ENCODE measurements at regions not wholly inside any gene's neighbourhood (a gene's known extent, or its start where the extent isn't known, plus 50 kb on each side); places are given as distances from the start of the nearest gene placed in this dataset.

GRCh38 chr1:184906761-184907160 is 67.5 kb downstream of the NIBAN1 start:
- Histone ChIP-seq H3K9me3 (ENCODE audit: control insufficient read depth, insufficient read depth, low read length) (no peaks in the 10 kb centered on the region), H3K9ac (ENCODE audit: low read depth, low read length) (no peak overlapping the region), H3K27ac (ENCODE audit: low read depth, low read length) (no peak overlapping the region), H3K27me3 (ENCODE audit: control insufficient read depth, insufficient read depth, low read length) (no peaks in the 10 kb centered on the region), H3K36me3 (ENCODE audit: control insufficient read depth, insufficient read depth, low read length) (no peaks in the 10 kb centered on the region), H3K4me3 (ENCODE audit: low read depth, low read length) (no peak overlapping the region), H3K4me1 (ENCODE audit: control insufficient read depth, insufficient read depth, low read length) (no peaks in the 10 kb centered on the region)

GRCh38 chr1:184905601-184906322 is 68.5 kb downstream of the NIBAN1 start:
- Histone ChIP-seq H3K27ac (ENCODE audit: low read depth, low read length) (no peak overlapping the region), H3K36me3 (ENCODE audit: control insufficient read depth, insufficient read depth, low read length) (no peaks in the 10 kb centered on the region), H3K9me3 (ENCODE audit: control insufficient read depth, insufficient read depth, low read length) (no peaks in the 10 kb centered on the region), H3K27me3 (ENCODE audit: control insufficient read depth, insufficient read depth, low read length) (no peaks in the 10 kb centered on the region), H3K9ac (ENCODE audit: low read depth, low read length) (no peak overlapping the region), H3K4me1 (ENCODE audit: control insufficient read depth, insufficient read depth, low read length) (peaks cover 6% of the 10 kb centered on the region), H3K4me3 (ENCODE audit: low read depth, low read length) (no peak overlapping the region)

- Histone ChIP-seq H3K27ac (ENCODE audit: low read depth, low read length) (no peak overlapping the region), H3K9me3 (ENCODE audit: control insufficient read depth, insufficient read depth, low read length) (no peaks in the 10 kb centered on the region), H3K4me3 (ENCODE audit: low read depth, low read length) (no peak overlapping the region), H3K36me3 (ENCODE audit: control insufficient read depth, insufficient read depth, low read length) (no peaks in the 10 kb centered on the region; the same call in 1 of the 2 replicates), H3K4me1 (ENCODE audit: control insufficient read depth, insufficient read depth, low read length) (peaks cover 14% of the 10 kb centered on the region), H3K9ac (ENCODE audit: low read depth, low read length) (no peak overlapping the region), H3K27me3 (ENCODE audit: control insufficient read depth, insufficient read depth, low read length) (no peaks in the 10 kb centered on the region)
Measured at GRCh38 chr1:184903111-184903692, 71.1 kb downstream of the NIBAN1 start.

- Histone ChIP-seq H3K9me3 (ENCODE audit: control insufficient read depth, insufficient read depth, low read length) (no peaks in the 10 kb centered on the region), H3K27ac (ENCODE audit: low read depth, low read length) (peak overlapping the region; percentile 49), H3K27me3 (ENCODE audit: control insufficient read depth, insufficient read depth, low read length) (no peaks in the 10 kb centered on the region), H3K4me3 (ENCODE audit: low read depth, low read length) (0 out of 2 replicates have a peak overlapping the region, but pooled peaks have one; percentile 16), H3K9ac (ENCODE audit: low read depth, low read length) (no peak overlapping the region), H3K36me3 (ENCODE audit: control insufficient read depth, insufficient read depth, low read length) (no peaks in the 10 kb centered on the region; the same call in none of the 2 replicates), H3K4me1 (ENCODE audit: control insufficient read depth, insufficient read depth, low read length) (peaks cover 14% of the 10 kb centered on the region)
Measured at GRCh38 chr1:184900507-184900906, 73.8 kb downstream of the NIBAN1 start.

GRCh38 chr1:184896000-184896399 is 78.3 kb downstream of the NIBAN1 start:
- H3K4me3 ChIP-seq (ENCODE audit: low read depth, low read length), result no peak overlapping the region

GRCh38 chr1:184895086-184895485 is 79.2 kb downstream of the NIBAN1 start:
- Histone ChIP-seq H3K4me1 (ENCODE audit: control insufficient read depth, insufficient read depth, low read length) (peaks cover 1% of the 10 kb centered on the region), H3K36me3 (ENCODE audit: control insufficient read depth, insufficient read depth, low read length) (no peaks in the 10 kb centered on the region; the same call in none of the 2 replicates)

More at GRCh38 chr1:184896000-184896399, 78.3 kb downstream of the NIBAN1 start:
- Histone ChIP-seq H3K36me3 (ENCODE audit: control insufficient read depth, insufficient read depth, low read length) (no peaks in the 10 kb centered on the region; the same call in none of the 2 replicates), H3K27me3 (ENCODE audit: control insufficient read depth, insufficient read depth, low read length) (no peaks in the 10 kb centered on the region), H3K27ac (ENCODE audit: low read depth, low read length) (no peak overlapping the region), H3K9ac (ENCODE audit: low read depth, low read length) (no peak overlapping the region), H3K9me3 (ENCODE audit: control insufficient read depth, insufficient read depth, low read length) (no peaks in the 10 kb centered on the region), H3K4me1 (ENCODE audit: control insufficient read depth, insufficient read depth, low read length) (peaks cover 10% of the 10 kb centered on the region)

GRCh38 chr1:184893695-184894094 is 80.6 kb downstream of the NIBAN1 start:
- no peaks in the 10 kb centered on the region for H3K27me3 ChIP-seq (ENCODE audit: control insufficient read depth, insufficient read depth, low read length)
- no peaks in the 10 kb centered on the region for H3K9me3 ChIP-seq (ENCODE audit: control insufficient read depth, insufficient read depth, low read length)
- no peak overlapping the region for H3K9ac ChIP-seq (ENCODE audit: low read depth, low read length)
- H3K27ac ChIP-seq (ENCODE audit: low read depth, low read length), result no peak overlapping the region
- no peak overlapping the region for H3K4me3 ChIP-seq (ENCODE audit: low read depth, low read length)
- H3K4me1 ChIP-seq (ENCODE audit: control insufficient read depth, insufficient read depth, low read length), result no peaks in the 10 kb centered on the region
- no peaks in the 10 kb centered on the region; the same call in none of the 2 replicates for H3K36me3 ChIP-seq (ENCODE audit: control insufficient read depth, insufficient read depth, low read length)

More at GRCh38 chr1:184895086-184895485, 79.2 kb downstream of the NIBAN1 start:
- Histone ChIP-seq H3K9me3 (ENCODE audit: control insufficient read depth, insufficient read depth, low read length) (no peaks in the 10 kb centered on the region), H3K27me3 (ENCODE audit: control insufficient read depth, insufficient read depth, low read length) (no peaks in the 10 kb centered on the region), H3K27ac (ENCODE audit: low read depth, low read length) (no peak overlapping the region), H3K9ac (ENCODE audit: low read depth, low read length) (no peak overlapping the region), H3K4me3 (ENCODE audit: low read depth, low read length) (no peak overlapping the region)

- H3K9ac ChIP-seq (ENCODE audit: low read depth, low read length), result no peak overlapping the region
- no peaks in the 10 kb centered on the region for H3K36me3 ChIP-seq (ENCODE audit: control insufficient read depth, insufficient read depth, low read length)
- H3K27ac ChIP-seq (ENCODE audit: low read depth, low read length), result no peak overlapping the region
- H3K4me3 ChIP-seq (ENCODE audit: low read depth, low read length), result no peak overlapping the region
- no peaks in the 10 kb centered on the region for H3K4me1 ChIP-seq (ENCODE audit: control insufficient read depth, insufficient read depth, low read length)
- no peaks in the 10 kb centered on the region for H3K9me3 ChIP-seq (ENCODE audit: control insufficient read depth, insufficient read depth, low read length)
- no peaks in the 10 kb centered on the region for H3K27me3 ChIP-seq (ENCODE audit: control insufficient read depth, insufficient read depth, low read length)
Measured at GRCh38 chr1:184892116-184892515, 82.2 kb downstream of the NIBAN1 start.

- Histone ChIP-seq H3K4me1 (ENCODE audit: control insufficient read depth, insufficient read depth, low read length) (peaks cover under 1% of the 10 kb centered on the region; the same call in 1 of the 2 replicates), H3K27me3 (ENCODE audit: control insufficient read depth, insufficient read depth, low read length) (no peaks in the 10 kb centered on the region), H3K36me3 (ENCODE audit: control insufficient read depth, insufficient read depth, low read length) (no peaks in the 10 kb centered on the region), H3K9me3 (ENCODE audit: control insufficient read depth, insufficient read depth, low read length) (no peaks in the 10 kb centered on the region), H3K4me3 (ENCODE audit: low read depth, low read length) (no peak overlapping the region), H3K27ac (ENCODE audit: low read depth, low read length) (no peak overlapping the region), H3K9ac (ENCODE audit: low read depth, low read length) (no peak overlapping the region)
Measured at GRCh38 chr1:184891440-184891839, 82.9 kb downstream of the NIBAN1 start.

GRCh38 chr1:184890539-184890973 is 83.8 kb downstream of the NIBAN1 start:
- Histone ChIP-seq H3K4me1 (ENCODE audit: control insufficient read depth, insufficient read depth, low read length) (peaks cover 3% of the 10 kb centered on the region; the same call in 1 of the 2 replicates), H3K9me3 (ENCODE audit: control insufficient read depth, insufficient read depth, low read length) (no peaks in the 10 kb centered on the region), H3K4me3 (ENCODE audit: low read depth, low read length) (no peak overlapping the region), H3K27me3 (ENCODE audit: control insufficient read depth, insufficient read depth, low read length) (peaks cover 7% of the 10 kb centered on the region; the same call in 1 of the 2 replicates), H3K36me3 (ENCODE audit: control insufficient read depth, insufficient read depth, low read length) (no peaks in the 10 kb centered on the region), H3K9ac (ENCODE audit: low read depth, low read length) (no peak overlapping the region), H3K27ac (ENCODE audit: low read depth, low read length) (no peak overlapping the region)

GRCh38 chr1:184889902-184890301 is 84.4 kb downstream of the NIBAN1 start:
- H3K4me3 ChIP-seq (ENCODE audit: low read depth, low read length), result no peak overlapping the region
- no peaks in the 10 kb centered on the region for H3K9me3 ChIP-seq (ENCODE audit: control insufficient read depth, insufficient read depth, low read length)
- H3K4me1 ChIP-seq (ENCODE audit: control insufficient read depth, insufficient read depth, low read length), result peaks cover 3% of the 10 kb centered on the region; the same call in 1 of the 2 replicates
- H3K9ac ChIP-seq (ENCODE audit: low read depth, low read length), result no peak overlapping the region
- H3K27ac ChIP-seq (ENCODE audit: low read depth, low read length), result no peak overlapping the region
- no peaks in the 10 kb centered on the region for H3K36me3 ChIP-seq (ENCODE audit: control insufficient read depth, insufficient read depth, low read length)
- peaks cover 12% of the 10 kb centered on the region; the same call in 1 of the 2 replicates for H3K27me3 ChIP-seq (ENCODE audit: control insufficient read depth, insufficient read depth, low read length)
